OCI-LY3 (cell line): ENCODE measurements at regions not wholly inside any gene's neighbourhood (a gene's known extent, or its start where the extent isn't known, plus 50 kb on each side); places are given as distances from the start of the nearest gene placed in this dataset.

ENCODE experiments used
- CTCF ChIP-seq: fragments of 200-600, 300-600 bp; sonication (generic); IDR thresholded peaks from 2 replicates; pipeline ENCODE4 v1.5.1; 2014; ENCODE audit warnings: antibody characterized with exemption, low read length, low read depth
- EZH2phosphoT487 ChIP-seq: fragments of 200-600 bp; shearing (Covaris generic); IDR thresholded peaks from 2 replicates; pipeline ENCODE4 v1.6.1; 2018; ENCODE audit warnings: antibody characterized with exemption, mixed run types, low read depth

GRCh38 chr6:96466147-96466863 lies 55.3 kb upstream of the UFL1 start:
- TF ChIP-seq CTCF (no peak), EZH2phosphoT487 (no peak)
